ENCODE measurements at regions not wholly inside any gene's neighbourhood (a gene's known extent, or its start where the extent isn't known, plus 50 kb on each side); places are given as distances from the start of the nearest gene placed in this dataset.

DNA sequence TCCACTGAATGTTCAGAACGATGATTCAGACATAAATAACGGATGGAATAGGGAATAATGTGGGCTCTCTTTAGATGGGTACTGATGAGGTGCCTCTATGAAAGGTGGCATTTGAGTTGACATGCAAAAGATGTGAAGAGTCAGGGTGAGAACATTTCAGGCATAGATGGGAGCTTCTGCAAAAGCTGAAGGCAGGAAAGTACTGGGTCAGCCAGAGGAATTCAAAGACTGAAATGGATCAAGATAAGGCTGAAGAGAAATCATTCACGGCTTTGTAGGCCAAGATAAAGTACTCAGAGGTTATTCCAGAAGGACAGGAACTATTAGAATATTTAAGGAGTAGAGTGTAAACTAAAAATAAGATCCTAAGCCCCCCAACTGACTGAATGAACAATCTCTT lies 189.6 kb upstream of the MCTP2 start:
- no peak for DNase-seq (ENCODE audit: extremely low read depth, low read depth)
- TF ChIP-seq, protein P1, sequence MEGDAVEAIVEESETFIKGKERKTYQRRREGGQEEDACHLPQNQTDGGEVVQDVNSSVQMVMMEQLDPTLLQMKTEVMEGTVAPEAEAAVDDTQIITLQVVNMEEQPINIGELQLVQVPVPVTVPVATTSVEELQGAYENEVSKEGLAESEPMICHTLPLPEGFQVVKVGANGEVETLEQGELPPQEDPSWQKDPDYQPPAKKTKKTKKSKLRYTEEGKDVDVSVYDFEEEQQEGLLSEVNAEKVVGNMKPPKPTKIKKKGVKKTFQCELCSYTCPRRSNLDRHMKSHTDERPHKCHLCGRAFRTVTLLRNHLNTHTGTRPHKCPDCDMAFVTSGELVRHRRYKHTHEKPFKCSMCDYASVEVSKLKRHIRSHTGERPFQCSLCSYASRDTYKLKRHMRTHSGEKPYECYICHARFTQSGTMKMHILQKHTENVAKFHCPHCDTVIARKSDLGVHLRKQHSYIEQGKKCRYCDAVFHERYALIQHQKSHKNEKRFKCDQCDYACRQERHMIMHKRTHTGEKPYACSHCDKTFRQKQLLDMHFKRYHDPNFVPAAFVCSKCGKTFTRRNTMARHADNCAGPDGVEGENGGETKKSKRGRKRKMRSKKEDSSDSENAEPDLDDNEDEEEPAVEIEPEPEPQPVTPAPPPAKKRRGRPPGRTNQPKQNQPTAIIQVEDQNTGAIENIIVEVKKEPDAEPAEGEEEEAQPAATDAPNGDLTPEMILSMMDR (IDR thresholded peaks at IDR 0.05; ENCODE audit: low read depth, low read length) = no peak

DNA sequence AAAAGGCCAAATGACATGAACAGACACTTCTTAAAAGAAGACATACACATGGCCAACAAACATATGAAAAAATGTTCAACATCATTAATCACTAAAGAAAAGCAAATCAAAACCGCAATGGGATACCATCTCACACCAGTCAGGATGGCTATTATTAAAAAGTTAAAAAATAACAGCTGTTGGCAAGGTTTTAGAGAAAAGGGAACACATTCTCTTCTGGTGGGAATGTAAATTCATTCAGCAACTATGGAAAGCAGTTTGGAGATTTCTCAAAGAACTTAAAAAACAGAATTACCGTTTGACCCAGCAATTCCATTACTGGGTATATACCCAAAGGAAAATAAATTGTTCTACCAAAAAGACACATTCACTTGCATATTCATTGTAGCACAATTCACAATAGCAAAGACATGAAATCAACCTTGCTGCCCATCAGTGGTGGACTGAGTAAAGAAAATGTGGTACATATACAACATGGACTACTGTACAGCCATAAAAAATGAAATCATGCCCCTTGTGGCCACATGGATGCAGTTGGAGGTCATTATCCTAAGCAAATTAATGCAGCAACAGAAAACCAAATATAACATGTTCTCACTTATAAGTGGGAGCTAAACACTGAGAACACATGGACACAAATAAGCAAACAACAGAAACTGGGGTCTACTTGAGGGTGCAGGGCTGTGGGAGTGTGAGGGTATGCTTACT lies 190.7 kb upstream of the MCTP2 start:
- no peak for DNase-seq (ENCODE audit: extremely low read depth, low read depth)
- TF ChIP-seq, protein P1 (IDR thresholded peaks at IDR 0.05; ENCODE audit: low read depth, low read length) = no peak

DNA sequence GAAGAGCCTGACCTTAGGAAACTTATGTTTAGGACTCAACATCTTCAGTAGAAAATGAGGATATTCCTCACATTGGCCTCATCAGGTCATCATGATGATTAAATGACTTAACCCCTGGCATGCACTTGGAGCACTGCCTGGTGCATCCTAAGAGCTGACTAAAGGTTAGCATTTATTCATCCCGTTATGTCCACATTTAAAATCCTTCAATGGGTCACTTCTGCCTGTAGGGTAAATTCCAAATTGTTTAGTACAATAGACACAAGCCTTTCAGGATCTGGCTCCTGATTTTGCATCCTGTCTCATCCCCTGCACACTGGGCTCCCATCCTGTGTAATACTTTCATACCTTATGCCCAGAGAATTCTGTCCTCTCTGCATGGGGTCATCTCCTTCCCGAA lies 195.2 kb upstream of the MCTP2 start:
- TF ChIP-seq, protein P1 (IDR thresholded peaks at IDR 0.05; ENCODE audit: low read depth, low read length) = no peak
- no peak for DNase-seq (ENCODE audit: extremely low read depth, low read depth)

DNA sequence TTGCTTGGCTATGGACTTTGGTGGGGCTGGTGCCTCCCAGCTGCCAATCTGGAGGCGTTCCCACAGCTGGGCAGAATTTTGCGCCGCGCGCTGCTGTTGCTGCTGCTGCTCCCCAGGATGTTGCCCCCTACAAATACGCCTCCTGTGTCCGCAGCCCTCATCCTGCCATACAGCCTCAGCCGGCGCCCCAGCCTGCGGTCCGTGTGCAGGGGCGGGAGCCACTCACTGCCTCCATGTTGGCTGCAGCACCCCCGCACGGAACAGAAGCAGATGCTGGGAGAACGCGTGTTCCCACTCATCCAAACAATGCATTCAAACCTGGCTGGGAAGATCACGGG lies 197.7 kb upstream of the MCTP2 start:
- TF ChIP-seq, protein P1 (IDR thresholded peaks at IDR 0.05; ENCODE audit: low read depth, low read length) = no peak
- no peak for DNase-seq (ENCODE audit: extremely low read depth, low read depth)

DNA sequence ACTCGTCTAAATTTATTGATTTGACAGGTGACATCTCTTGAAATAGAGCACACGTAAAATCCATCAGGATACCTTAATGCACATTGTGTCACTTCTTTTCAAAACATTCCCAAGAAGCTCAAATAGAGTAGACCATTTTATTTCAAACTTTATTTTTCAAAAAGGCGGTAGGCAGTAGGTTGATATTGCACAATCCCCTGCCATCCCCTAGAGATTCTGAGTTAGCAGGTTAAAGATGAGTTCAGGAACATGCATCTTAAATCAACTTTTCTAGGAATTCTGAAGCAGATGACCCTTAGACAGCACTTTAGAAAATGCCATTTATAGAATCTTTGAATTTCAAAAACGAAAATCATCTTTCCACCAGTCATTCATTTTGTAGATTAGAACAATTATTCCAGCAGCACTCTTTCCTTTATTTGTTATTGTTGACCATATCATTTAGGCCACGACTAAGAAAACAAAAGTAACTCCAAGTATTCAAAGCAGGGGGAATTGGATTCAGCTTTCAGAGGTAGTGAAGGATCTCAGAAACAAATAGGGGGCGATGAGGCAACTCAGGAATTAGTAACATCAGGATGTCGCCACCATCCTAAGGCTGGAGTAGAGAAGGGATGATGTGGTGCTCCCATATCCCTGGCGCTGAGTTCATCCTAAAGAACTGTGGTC lies 198.2 kb upstream of the MCTP2 start:
- no peak for DNase-seq (ENCODE audit: extremely low read depth, low read depth)
- TF ChIP-seq, protein P1 (IDR thresholded peaks at IDR 0.05; ENCODE audit: low read depth, low read length) = no peak

DNA sequence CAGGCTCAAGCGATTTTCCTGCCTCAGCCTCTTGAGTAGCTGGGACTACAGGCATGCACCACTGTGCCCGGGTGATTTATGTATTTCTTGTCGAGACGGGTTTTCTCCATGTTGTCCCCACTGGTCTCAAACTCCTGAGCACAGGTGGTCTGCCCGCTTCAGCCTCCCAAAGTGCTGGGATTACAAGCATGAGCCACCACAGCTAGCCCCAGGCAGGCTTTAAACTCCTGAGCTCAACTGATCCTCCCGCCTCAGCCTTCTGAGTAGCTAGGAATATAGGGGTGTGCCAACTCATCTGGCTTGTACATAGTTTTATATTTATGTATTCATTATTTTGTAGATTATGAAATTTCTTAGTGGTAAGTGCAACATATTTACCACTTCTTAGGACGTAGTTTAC lies 198.8 kb upstream of the MCTP2 start:
- DNase-seq (ENCODE audit: extremely low read depth, low read depth) = no peak
- TF ChIP-seq, protein P1 (IDR thresholded peaks at IDR 0.05; ENCODE audit: low read depth, low read length) = no peak

DNA sequence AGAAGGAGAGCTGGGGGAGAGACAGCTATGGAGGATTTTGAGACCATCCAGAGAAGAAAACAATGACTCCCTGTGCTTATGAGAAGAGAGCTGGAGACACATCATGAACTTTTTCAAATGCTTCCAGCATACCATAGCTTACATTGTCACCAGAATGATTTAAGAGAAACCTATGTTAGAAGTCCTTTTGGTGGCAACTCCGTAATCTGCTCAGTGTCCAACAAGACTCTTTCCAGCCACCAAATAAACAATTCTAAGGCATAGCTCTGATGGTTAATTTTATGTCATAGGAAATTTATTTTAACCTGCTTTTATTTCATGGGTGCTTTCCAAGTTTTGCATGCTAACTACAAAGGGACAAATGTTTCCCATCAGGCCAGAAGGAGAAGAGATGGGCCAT lies 200.3 kb upstream of the MCTP2 start:
- TF ChIP-seq, protein P1 (IDR thresholded peaks at IDR 0.05; ENCODE audit: low read depth, low read length) = no peak
- DNase-seq (ENCODE audit: extremely low read depth, low read depth) = no peak

Data from AG09319 (cell line).